ENCODE measurements at regions not wholly inside any gene's neighbourhood (a gene's known extent, or its start where the extent isn't known, plus 50 kb on each side); places are given as distances from the start of the nearest gene placed in this dataset.

DNA sequence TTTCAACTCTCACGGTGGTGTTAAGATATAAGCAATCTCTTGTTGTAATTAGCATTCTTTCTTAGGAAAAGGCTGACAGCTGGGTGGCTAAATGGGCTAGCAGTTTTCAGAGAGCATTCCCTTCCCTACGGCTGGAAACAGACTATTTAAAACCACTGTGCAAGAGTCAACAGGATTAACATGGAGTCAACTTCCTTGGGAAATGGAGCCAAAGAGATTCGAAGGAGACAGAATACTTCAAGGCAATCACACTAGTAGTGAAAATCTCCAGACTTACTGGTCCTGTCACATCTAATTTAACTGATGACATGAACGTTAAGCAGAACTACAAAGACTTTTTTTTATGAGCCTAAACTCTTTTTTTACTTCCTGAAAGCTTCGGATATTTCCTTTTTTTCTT is 453.3 kb upstream of the ITGA1 start:
- TF ChIP-seq, protein P1, sequence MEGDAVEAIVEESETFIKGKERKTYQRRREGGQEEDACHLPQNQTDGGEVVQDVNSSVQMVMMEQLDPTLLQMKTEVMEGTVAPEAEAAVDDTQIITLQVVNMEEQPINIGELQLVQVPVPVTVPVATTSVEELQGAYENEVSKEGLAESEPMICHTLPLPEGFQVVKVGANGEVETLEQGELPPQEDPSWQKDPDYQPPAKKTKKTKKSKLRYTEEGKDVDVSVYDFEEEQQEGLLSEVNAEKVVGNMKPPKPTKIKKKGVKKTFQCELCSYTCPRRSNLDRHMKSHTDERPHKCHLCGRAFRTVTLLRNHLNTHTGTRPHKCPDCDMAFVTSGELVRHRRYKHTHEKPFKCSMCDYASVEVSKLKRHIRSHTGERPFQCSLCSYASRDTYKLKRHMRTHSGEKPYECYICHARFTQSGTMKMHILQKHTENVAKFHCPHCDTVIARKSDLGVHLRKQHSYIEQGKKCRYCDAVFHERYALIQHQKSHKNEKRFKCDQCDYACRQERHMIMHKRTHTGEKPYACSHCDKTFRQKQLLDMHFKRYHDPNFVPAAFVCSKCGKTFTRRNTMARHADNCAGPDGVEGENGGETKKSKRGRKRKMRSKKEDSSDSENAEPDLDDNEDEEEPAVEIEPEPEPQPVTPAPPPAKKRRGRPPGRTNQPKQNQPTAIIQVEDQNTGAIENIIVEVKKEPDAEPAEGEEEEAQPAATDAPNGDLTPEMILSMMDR (IDR thresholded peaks at IDR 0.05) = no peak
- H3K9me3 ChIP-seq = no peaks in the 10 kb centered on the region
- H3K4me3 ChIP-seq (ENCODE audit: low read depth in 1 of 2, low read length in 1 of 2) = no peak overlapping the region
- H3K27me3 ChIP-seq = no peaks in the 10 kb centered on the region
- H3K36me3 ChIP-seq = no peaks in the 10 kb centered on the region
- H3K27ac ChIP-seq = no peak overlapping the region
- H3K4me1 ChIP-seq (ENCODE audit: control insufficient read depth in 1 of 2, insufficient read depth in 1 of 2, low read depth in 1 of 2, low read length in 1 of 2) = no peaks in the 10 kb centered on the region

DNA sequence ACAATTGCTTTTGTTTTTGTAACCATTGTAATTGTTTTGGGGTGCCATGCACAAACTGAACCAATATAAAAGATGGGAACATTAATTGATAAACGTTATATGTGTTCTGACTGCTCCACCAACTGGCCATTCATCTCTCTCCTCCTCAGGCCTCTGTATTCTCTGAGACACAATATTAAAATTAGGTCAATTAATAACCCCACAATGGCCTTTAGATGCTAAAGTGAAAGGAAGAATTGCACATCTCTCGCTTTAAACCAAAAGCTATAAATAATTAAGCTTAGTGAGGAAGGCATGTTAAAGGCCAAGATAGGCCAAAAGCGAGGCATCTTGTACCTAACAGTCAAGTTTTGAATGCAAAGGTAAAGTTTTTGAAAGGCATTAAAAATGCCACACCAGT is 448.4 kb upstream of the ITGA1 start:
- Histone ChIP-seq H3K4me3 (ENCODE audit: low read depth in 1 of 2, low read length in 1 of 2) (no peak overlapping the region), H3K9me3 (no peaks in the 10 kb centered on the region), H3K36me3 (no peaks in the 10 kb centered on the region), H3K4me1 (ENCODE audit: control insufficient read depth in 1 of 2, insufficient read depth in 1 of 2, low read depth in 1 of 2, low read length in 1 of 2) (no peaks in the 10 kb centered on the region), H3K27me3 (no peaks in the 10 kb centered on the region), H3K27ac (no peak overlapping the region)
- TF ChIP-seq, protein P1 (IDR thresholded peaks at IDR 0.05) = no peak

- Histone ChIP-seq H3K4me3 (ENCODE audit: low read depth in 1 of 2, low read length in 1 of 2) (no peak overlapping the region), H3K4me1 (ENCODE audit: control insufficient read depth in 1 of 2, insufficient read depth in 1 of 2, low read depth in 1 of 2, low read length in 1 of 2) (no peaks in the 10 kb centered on the region), H3K9me3 (no peaks in the 10 kb centered on the region), H3K27me3 (no peaks in the 10 kb centered on the region), H3K36me3 (no peaks in the 10 kb centered on the region), H3K27ac (no peak overlapping the region)
- TF ChIP-seq, protein P1 (IDR thresholded peaks at IDR 0.05) = no peak
These were observed 445.4 kb upstream of the ITGA1 start for GRCh38 chr5:52342361-52342760.

GRCh38 chr5:52356311-52356918 is 431.3 kb upstream of the ITGA1 start:
- Histone ChIP-seq H3K36me3 (no peaks in the 10 kb centered on the region), H3K9me3 (no peaks in the 10 kb centered on the region), H3K4me3 (ENCODE audit: low read depth in 1 of 2, low read length in 1 of 2) (no peak overlapping the region), H3K27ac (no peak overlapping the region), H3K4me1 (ENCODE audit: control insufficient read depth in 1 of 2, insufficient read depth in 1 of 2, low read depth in 1 of 2, low read length in 1 of 2) (no peaks in the 10 kb centered on the region), H3K27me3 (no peaks in the 10 kb centered on the region)
- TF ChIP-seq, protein P1 (IDR thresholded peaks at IDR 0.05) = no peak

DNA sequence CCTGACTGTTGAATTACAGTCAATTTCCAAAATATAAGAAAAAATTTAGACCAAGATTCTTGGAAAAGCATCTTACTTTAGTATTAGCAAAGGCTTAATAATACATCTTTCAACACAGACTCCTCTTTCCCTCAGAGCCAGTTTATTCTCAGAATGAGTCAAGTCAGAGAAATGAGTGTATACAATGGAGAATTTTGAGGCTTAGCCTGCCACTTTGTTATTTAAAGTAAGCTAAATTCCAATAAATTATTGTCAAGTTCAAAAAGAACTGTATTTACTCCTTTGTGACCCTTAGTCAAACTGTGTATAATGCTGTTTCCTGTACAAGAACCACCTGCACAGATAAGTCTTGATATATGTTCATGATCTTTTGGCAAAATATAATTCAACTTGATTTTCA is 428.5 kb upstream of the ITGA1 start:
- H3K36me3 ChIP-seq = no peaks in the 10 kb centered on the region
- no peak overlapping the region for H3K27ac ChIP-seq
- TF ChIP-seq, protein P1 (IDR thresholded peaks at IDR 0.05) = no peak
- H3K4me1 ChIP-seq (ENCODE audit: control insufficient read depth in 1 of 2, insufficient read depth in 1 of 2, low read depth in 1 of 2, low read length in 1 of 2) = no peaks in the 10 kb centered on the region
- H3K9me3 ChIP-seq = no peaks in the 10 kb centered on the region
- no peaks in the 10 kb centered on the region for H3K27me3 ChIP-seq
- H3K4me3 ChIP-seq (ENCODE audit: low read depth in 1 of 2, low read length in 1 of 2) = no peak overlapping the region

- H3K27me3 ChIP-seq = no peaks in the 10 kb centered on the region
- no peak overlapping the region for H3K27ac ChIP-seq
These were observed 426.7 kb upstream of the ITGA1 start for GRCh38 chr5:52360985-52361384.

More at GRCh38 chr5:52360985-52361384, 426.7 kb upstream of the ITGA1 start:
- H3K4me1 ChIP-seq (ENCODE audit: control insufficient read depth in 1 of 2, insufficient read depth in 1 of 2, low read depth in 1 of 2, low read length in 1 of 2) = no peaks in the 10 kb centered on the region
- H3K4me3 ChIP-seq (ENCODE audit: low read depth in 1 of 2, low read length in 1 of 2) = no peak overlapping the region
- TF ChIP-seq, protein P1 (IDR thresholded peaks at IDR 0.05) = no peak
- no peaks in the 10 kb centered on the region for H3K36me3 ChIP-seq
- H3K9me3 ChIP-seq = no peaks in the 10 kb centered on the region
